ENCODE measurements at regions not wholly inside any gene's neighbourhood (a gene's known extent, or its start where the extent isn't known, plus 50 kb on each side); places are given as distances from the start of the nearest gene placed in this dataset.

- no peak for TF ChIP-seq EZH2 (IDR thresholded peaks at IDR 0.05)
- TF ChIP-seq CTCF (IDR thresholded peaks at IDR 0.05) = no peak
- no peak for TF ChIP-seq EZH2phosphoT487 (IDR thresholded peaks at IDR 0.05)
These were observed 1554.2 kb downstream of the NCAM2 start for GRCh38 chr21:22552390-22552789.

Data from neural progenitor cell (in vitro differentiated cells).